Erythroblast (primary cell): ENCODE measurements at regions not wholly inside any gene's neighbourhood (a gene's known extent, or its start where the extent isn't known, plus 50 kb on each side); places are given as distances from the start of the nearest gene placed in this dataset.

Source experiments
- GATA1 ChIP-seq: IDR thresholded peaks from 2 replicates; pipeline ENCODE4 v1.6.1; 2011; ENCODE audit warnings: low read depth, mild to moderate bottlenecking, control low read depth, low read length, moderate library complexity
- POLR2A ChIP-seq: IDR thresholded peaks from 2 replicates; pipeline ENCODE4 v1.6.1; 2011; ENCODE audit warnings: mild to moderate bottlenecking, low read length

DNA sequence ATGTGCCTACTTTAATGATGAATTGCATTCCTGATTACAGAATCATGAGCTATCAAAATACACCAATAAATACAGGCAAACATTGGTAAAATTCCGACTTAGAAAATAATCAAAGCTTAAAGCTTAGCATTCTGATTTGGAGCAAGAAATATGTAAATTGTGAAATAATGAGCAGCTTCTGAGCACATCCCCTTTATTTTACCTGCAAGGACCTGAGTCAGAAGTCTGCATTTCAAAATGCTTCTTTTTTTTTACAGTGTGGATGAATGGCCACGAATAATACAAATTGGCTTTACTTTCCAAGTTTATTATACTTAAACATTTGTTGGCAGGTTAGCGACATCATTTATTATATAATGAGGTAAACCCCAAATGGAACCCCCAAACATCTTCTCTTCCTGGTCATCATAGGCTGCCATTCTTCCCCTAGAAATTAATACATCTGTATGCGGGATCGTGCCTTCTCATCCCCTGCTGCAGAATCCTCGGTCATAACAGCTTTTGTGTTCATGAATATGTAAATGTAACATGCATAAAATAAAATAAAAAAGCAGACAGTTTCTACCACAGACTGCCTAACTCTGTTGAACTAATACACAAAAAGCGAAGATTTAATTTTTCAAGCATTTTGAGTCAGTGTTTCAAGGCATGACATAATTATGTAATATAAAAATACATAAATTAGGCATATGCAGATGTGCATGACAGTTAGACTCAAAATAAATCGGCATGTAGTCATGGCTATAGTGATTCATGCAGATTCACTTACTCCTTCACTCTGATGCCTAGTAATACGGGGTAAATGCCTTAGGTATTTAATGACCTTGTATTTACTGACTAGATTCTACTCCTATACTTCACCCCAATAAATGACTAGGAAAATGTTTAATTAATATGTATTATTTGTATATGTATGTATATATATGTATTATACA is 339.7 kb downstream of the USP25 start:
- no peak for TF ChIP-seq POLR2A
- no peak for TF ChIP-seq GATA1
